HG02870 (cell line): ENCODE measurements at regions not wholly inside any gene's neighbourhood (a gene's known extent, or its start where the extent isn't known, plus 50 kb on each side); places are given as distances from the start of the nearest gene placed in this dataset.
"Not testable (repeated sequence)": the region's sequence is repeated elsewhere in the genome, so short reads cannot be mapped to it uniquely, and the experiment has no call there.

Source experiments
- ATAC-seq: cut with Tn5 transposase; IDR thresholded peaks from one replicate; pipeline ENCODE4 v1.9.1; 2021; ENCODE audit warnings: mild to moderate bottlenecking, moderate library complexity; ENCODE audit not compliant: unreplicated experiment

DNA sequence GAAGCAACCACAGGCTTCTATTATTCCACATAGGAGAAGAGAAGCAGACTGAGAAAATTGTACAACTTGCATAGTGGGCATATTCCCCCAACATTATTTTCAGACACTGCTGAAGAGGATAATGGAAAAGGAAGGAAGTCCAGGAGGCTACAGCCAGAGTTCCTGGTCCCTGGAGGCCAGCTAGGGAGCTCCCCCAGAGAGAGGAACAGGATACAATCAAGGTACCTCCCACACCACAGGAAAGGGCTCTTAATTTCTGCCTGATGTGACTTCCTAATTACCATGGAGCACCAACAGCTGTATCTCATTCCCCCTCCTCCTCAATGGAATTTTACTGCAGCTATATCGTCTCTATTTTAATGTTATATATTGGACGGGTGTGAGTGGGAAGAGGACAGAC is 594.3 kb upstream of the NRSN1 start:
- no peak for ATAC-seq

DNA sequence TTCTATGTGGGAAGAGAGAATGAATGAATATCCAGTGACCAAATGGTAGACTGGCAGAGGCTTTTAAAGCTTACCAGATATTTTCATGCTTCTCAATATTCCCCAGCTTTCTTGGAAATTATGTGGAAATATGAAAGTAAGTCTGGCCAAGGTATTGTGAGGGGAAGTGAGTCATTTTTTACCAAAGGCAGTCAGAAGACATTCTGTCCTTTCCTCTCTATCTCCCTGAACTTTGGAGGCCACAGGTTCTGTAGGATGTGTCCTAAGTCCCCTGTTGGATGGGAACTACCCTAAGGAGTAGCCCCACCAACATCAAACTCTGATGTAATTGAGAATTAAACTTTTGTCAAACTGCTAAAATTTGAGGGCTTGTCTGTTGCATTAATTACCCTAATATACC is 593.8 kb upstream of the NRSN1 start:
- ATAC-seq = no peak

DNA sequence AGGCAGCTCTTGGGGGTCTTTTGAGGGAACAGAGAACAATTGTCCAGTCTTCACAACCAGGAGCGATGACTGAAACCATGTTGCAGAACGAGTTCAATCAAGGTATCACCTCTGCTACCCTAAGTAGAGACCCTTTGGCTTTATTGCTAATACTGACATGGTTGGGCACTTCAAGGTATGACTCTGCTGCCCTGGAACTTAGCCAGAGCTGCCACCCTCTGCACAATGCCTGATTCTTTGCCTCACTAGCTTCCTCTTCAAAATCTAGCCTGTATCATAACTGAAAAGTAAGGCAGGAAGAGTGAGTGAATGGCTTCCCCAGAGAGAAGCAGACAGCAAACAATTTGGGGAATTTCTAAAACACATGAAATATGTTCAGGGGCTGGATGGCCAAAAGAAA is 592.7 kb upstream of the NRSN1 start:
- ATAC-seq = no peak

DNA sequence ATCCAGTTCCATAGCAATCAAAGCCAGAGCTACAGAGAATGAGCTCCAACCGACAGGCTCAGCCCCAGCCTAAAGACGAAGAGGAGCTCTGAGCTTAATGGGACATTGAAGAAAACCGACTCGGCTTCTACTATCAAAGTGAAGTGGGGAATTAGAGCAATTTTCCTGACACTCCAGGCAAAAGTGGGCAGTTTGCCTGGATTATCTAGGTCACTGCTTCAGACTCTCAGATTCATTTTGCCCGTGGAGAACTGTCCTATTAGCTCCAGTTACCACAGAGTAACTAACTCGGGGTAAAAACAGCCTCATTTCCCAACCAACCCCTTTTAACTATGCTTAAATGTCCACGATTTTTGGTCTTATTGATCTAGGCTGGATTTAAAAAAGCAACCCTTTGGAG is 592.1 kb upstream of the NRSN1 start:
- no peak for ATAC-seq

DNA sequence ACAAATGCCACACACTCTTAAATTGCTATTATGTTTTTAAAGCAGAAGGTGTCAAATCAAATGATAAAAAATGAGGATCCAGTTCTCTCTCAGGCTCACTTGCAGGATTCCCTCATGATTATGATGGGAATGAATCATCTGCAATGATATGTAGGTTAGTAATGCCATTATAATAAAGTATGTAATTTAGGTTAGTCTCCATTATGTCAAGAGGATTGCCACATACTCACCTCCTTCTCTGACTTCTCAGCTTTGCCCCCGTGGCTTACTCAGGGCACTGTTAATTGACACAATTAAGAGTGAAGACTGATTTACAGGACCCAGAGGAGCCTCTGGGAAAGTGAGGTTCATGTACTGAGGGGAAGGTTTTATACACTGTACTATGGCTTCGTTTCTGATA is 591.7 kb upstream of the NRSN1 start:
- no peak for ATAC-seq

DNA sequence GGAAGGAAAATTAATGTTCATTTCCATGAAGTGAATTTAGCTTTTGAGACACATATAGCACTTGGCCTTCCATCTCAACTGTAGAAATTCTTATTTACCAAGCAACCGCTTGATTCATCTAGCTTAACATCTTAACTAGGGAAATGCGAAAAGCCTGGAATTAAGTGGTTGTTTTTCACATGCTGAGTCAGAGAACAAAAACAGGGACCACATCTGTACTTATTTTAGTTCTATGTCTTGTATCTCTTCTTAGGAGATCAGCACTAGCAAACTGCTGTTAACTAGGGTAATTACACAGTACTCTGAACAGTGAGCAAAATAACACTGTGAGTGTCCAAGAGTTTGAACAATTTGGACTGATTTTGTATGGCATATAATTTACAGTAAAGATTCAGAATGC is 590.9 kb upstream of the NRSN1 start:
- no peak for ATAC-seq

DNA sequence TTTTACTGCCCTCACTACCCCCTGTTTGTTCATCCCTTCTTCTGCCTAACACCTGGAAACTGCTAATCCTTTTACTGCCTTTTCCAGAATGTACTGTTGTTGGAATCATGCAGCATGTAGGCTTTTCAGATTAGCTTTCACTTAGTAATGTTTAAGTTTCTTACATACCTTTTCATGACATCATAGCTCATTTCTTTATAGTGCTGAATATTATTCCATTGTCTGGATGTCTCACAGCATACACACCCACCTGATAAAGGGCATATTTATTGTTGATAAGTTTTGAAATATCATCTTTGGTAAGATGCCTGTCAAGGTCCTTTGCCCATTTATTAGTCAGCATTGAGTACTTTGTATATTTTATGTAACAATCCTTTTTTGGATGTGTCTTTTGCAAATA is 588.2 kb upstream of the NRSN1 start:
- no peak for ATAC-seq

DNA sequence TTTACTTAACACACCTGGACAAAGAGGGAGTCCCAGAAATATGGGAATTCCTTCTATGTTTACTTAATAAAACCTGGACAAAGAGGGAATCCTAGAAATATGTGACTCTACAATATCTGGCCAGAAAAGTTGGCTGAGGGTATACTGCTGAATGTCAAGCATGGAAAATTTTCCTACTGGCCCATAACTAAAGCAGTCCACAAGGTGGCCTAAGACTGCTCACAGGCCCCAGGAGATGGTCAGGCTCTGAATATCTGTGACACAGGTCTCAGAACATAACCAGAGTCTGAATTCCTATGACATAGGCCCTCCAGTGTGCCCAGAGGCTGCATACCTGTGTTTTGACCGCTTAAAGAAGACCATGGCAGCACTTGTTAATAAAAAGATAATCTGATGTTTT is 578.2 kb upstream of the NRSN1 start:
- ATAC-seq = no peak

DNA sequence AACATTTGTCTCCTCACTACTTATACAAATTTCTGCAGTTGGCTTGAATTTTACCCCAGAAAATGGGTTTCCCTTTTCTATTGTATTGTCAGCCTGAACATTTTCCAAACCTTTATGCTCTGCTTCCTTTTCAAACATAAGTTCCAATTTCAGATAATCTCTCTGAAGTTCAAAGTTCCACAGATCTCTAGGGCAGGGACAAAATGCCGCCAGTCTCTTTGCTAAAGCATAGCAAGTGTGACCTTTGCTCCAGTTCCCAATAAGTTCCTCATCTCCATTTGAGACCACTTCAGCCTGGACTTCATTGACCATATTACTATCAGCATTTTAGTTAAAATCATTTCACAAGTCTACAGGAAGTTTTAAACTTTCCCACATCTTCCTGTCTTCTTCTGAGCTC is 571.1 kb upstream of the NRSN1 start:
- not testable (repeated sequence) for ATAC-seq

DNA sequence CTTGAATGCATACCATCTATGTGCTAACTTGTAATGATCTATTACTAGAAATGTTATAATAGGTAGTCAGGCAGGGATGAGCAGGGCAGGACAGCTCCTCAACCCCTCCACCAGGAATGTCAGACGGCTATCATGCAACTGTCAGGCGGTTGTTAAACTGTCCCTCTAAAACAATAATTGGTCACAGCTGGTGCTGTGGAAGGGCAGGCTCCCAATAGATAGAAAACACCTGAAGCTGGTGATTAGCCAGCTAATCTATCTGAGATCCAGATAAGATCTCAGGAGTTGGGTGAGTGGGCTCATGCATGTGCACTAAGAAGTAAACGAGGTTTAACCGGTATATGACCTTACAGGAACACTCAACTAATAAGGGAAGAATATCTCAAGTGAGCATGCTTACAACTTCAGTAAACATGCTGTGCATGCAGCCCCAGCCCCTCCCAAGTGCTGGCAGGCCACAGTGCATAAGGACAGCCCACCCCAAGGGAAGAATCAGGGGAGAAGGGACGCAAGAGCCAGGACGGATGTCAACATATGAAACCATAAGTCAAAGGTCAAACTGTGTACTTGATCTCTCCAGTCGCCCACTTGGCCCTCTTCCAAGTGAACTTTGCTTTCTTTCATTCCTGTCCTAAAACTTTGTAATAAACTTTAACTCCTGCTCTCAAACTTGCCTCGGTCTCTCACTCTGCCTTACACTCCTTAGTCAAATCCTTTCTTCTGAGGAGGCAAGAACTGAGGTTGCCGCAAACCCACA is 566.2 kb upstream of the NRSN1 start:
- ATAC-seq = no peak

DNA sequence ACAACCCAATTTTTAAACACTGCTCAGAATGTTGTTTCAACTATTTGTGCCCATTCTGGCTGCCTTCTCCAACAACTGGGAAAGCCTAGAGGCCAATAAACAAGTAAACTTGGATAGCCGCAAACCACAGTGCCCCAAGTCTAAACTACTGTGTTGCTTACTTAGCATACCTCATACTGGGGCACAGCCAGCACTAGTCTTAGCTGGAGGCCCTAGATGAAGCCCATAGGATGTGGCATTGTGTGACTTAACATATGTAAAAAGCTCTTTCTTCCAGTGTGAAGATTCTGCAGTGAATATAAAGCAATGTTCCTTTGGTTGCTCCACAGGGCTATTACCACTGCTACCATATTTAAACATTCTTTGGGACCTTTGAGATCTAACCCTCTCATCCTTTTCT is 564.3 kb upstream of the NRSN1 start:
- no peak for ATAC-seq

DNA sequence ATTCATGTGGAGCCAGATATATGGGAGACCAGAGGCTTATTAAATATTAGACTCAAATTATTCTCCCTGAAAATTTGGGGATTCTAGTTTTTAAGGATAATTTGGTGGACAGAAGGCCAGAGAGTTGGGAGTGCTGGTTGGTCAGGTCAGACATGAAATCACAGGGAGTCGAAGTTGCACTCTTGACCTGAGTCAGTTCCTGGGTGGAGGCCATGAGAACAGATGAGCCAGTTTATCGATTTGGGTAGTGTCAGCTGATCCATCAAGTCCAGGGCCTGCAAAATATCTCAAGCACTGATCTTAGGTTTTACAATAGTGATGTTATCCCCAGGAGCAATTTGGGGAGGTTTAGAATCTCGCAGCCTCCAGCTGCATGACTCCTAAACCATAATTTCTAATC is 563.5 kb upstream of the NRSN1 start:
- ATAC-seq = no peak

DNA sequence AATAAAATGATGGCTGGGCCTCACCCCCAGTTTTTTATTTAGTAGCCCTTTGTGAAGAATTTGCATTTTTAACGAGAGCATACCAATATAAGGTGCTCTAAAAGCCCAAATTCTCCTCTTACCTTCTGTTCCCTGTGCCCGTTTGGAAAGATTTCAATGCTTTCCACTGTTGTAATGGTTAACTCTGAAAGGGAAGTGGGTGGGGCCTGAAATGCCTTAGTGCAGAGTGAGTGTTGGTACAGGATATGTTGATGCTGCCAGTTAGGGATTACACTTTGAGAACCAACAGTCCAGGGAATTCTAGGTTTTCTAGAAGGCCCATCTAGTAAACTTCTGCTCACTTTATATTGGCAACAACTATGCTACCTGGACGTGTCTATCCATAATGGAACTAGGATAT is 562.7 kb upstream of the NRSN1 start:
- no peak for ATAC-seq

DNA sequence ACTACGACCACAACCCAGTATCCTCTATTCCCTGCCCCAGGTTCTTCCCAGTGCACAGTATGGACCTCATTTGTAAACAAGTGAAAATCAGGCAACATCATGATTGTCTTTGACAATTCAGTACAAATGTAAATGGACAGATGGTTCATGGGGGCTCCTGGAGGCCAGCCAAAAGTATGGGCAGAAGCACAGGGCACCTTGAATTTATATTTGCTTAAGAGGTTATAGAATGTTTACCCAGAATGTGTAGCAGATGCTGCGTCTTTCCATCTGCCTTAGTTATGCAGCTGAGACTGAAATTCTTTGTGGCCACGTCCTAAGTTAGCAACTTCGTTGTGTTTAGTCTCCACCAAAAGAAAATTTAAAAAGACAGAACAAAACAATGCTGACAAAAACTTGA is 559.6 kb upstream of the NRSN1 start:
- no peak for ATAC-seq

DNA sequence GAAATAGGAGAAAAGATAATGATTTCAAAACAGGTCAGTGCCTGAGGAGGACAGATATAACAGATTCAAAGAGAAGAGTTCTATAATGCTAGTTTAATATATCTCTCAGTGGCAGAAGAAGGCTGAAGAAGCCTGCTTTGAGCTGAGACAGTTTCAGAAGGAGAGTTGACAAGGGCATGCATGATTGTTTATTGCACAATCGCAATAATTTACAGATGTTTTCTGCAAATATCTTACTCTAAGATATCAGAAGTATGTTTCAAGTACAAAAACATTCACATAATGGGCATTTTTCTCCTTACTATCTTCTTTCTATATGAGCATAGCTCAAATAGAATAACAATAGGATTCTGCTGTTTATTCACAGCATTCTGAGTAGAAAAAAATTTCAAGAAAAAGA is 557.7 kb upstream of the NRSN1 start:
- no peak for ATAC-seq

DNA sequence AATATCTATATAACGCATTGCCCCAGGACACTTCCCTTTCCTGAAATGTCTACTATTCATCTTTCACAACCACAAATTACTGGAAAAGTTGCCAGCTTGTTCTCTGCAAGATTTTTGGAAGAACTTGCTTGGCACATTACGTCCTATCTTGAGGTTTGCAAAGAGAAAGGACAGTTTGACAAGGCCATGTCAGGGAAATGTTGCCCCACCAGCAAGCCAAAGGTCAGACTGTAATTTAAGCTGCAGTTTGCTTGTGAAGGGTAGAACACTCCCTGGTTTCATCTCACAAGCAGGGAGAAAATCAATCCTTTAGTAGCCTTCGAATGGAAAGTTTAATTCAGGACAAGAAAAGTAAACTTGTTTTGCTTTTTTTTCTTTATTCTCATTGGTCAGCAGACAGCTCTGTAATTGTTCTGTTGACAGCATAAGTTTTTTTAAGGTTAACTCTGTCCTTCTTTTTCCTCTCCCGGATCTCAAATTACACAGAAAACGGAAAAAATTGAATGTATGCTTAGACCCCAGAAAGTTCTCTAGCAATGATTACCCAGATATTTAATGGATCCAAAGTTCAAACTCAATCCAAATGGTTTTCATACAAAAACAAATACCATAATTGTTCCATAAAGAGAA is 541.8 kb upstream of the NRSN1 start:
- ATAC-seq = no peak

DNA sequence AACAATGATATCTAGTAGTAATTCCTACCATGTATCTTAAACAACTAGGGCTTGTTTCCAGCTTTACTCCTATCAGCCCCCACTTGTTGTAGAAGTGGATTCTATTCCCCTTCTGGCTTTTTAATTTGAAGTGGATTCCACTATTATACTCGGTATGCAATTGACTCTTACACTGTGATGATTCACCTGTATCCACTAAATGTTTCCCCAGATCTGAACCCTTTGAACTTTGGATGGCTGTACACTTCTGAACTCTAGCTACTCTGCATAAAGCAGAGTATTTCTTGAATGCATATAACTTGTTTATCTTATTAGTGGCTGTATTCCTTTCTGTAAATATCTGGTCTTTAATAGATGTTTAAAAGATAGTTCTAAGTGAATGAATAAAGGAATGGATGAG is 538.4 kb upstream of the NRSN1 start:
- ATAC-seq = no peak

DNA sequence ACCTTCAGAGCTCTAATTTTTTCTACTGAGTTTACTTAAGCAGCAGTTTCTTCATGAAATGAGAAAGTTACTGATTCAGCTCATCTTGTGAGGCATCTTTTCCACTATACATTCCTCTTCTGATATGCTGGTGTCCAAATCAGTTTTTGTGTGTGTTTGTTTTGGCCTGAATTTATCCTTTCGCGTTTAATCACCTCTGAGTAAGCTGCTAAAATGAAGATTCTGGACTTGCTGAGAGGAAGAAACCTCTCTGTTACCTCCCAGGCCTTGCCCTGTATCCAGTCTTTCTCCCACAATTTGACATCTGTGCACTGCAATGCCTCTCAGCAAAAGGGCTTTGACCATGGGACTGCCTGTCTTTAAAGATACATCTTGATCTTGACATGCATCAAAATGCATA is 536.2 kb upstream of the NRSN1 start:
- no peak for ATAC-seq

DNA sequence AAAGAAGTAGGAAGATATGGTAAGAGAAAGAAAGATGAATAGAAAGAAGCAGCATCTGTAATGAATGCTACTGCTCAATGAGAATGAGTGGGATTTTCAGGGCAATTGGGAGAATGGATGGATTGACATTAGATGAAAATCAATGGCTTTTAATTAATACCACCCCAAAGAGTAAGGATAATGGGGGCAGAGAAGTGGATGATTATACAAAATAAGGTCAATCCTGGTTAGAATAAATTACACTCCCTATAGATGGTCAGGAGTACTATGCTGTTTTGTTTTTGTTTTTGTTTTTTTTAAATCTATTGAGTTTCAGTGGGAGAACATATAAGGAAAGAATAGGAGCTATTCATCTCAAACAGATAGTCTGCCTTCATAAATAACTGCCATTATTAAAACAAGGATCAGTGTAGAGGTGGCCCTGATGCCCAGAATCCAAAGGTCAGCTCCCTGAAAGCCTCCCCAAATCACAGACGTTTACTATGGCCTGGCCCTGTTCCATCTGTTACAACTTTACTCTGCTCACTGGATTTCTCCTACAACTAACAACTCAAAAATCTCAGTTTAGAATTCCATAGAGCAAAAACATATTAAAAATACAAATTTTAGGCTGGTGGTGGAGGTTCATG is 535.4 kb upstream of the NRSN1 start:
- ATAC-seq = no peak

DNA sequence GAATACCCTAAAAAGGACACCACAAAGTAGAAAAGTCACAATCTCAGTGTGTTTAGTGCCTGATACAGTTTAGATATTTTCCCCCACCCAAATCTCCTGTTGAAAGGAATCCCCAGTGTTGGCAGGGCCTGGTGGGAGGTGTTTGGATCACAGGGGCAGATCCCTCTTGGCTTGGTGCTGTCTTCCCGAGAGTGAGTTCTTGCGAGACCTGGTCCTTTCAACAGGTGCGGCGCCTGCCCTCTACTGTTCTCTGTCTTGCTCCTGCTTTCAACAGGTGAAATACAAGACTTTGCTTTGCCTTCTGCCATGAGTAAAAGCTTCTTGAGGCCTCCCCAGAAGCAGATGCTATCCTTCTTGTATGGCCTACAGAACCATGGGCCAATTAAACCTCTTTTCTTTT is 534.3 kb upstream of the NRSN1 start:
- no peak for ATAC-seq

DNA sequence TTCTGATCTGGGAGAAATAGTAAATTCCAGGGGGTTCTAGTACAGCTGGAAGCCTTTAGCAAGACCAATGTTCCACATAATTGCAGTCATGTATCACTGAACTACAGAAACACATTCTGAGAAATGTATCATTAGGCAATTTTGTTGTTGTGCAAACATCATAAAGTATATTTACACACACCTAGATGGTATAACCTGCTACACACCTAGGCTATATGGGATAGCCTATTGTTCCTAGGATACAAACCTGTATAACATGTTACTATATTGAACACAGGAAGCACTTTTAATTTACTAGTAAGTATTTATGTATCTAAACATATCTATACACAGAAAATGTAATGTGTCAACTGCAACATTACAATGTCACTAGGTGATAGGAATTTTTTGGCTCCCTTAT is 525.9 kb upstream of the NRSN1 start:
- no peak for ATAC-seq

DNA sequence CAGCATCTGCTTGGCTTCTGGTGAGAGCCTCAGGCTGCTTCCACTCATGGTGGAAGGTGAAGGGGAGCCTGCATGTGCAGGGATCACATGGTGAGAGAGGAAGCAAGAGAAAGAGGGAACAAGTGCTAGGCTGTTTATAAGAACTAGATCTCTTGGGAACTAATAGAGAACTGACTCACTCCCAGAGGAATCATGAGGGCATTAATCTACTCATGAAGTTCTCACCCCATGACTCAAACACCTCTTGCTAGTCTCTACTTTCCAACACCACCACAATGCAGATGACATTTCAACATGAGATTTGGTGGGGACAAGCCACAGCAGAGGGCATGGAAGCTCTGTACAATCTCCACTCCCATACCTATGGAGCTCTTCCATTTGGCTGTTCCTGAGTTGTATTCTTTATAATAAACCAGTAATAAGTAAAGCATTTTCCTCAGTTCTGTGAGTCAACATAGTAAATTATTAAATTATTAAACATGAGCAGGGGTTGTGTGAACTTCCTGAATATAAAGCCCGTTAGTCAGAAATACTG is 524.1 kb upstream of the NRSN1 start:
- no peak for ATAC-seq
